K562 (cell line): ENCODE measurements at regions not wholly inside any gene's neighbourhood (a gene's known extent, or its start where the extent isn't known, plus 50 kb on each side); places are given as distances from the start of the nearest gene placed in this dataset.

Experiments used
- ATAC-seq: fragments of 200-7000 bp; cut with Tn5 transposase; 3 replicates; pipeline ENCODE4 v1.9.1; 2020; ENCODE audit warnings: moderate library complexity
- BruUV-seq: library from RNA; stranded (reverse); fragments of 400-500 nt; replicated peaks from 2 replicates; lab custom pipeline; 2021; lab: Mats Ljungman, UMichigan
- CTCF ChIA-PET: fragments of 300-600 bp; formaldehyde crosslinking; extraction: SDS; loops from one replicate; lab custom pipeline; 2021; ENCODE audit warnings: low intra/inter-chr PET ratio; lab: Yijun Ruan, JAX
- POLR2A ChIA-PET: fragments of 300-600, 350-650 bp; sonication (Branson Sonifier 250); formaldehyde crosslinking; extraction: SDS; loops from one replicate; lab custom pipeline; 2021; ENCODE audit warnings: antibody characterized with exemption, inconsistent platforms; lab: Yijun Ruan, JAX
- DNase-seq, 4 experiments: peaks; one replicate each; pipeline versions ENCODE4 v3.0.0 to v3.0.0-alpha.2; 2011 to 2018; ENCODE audit warnings: low spot score in 3 of 4, mixed read lengths in 3 of 4; ENCODE audit errors: extremely low read depth in 1 of 4
- FAIRE-seq: peaks from 2 replicates; lab custom pipeline; 2011; peaks lifted over from hg19 to GRCh38; lab: Jason Lieb, UNC
- H2AFZ ChIP-seq: 2 replicates; pipeline ENCODE4 v1.6.0; 2011; ENCODE audit warnings: low read depth, low read length, control low read depth, inconsistent platforms
- H3K27ac ChIP-seq: fragments of 200-600 bp; 3 replicates; pipeline ENCODE4 v1.8.0; 2011; ENCODE audit warnings: low read depth, mild to moderate bottlenecking, control low read depth, inconsistent platforms, low read length, moderate library complexity, mixed read lengths; ENCODE audit errors: extremely low read depth
- H3K27me3 ChIP-seq, 2 experiments: fragments of 300-600 bp in 1 of 2; 2 replicates in 1 of 2; 3 replicates in 1 of 2; pipeline versions ENCODE4 v1.6.0 to v1.8.0; 2011; ENCODE audit warnings: inconsistent platforms in 2 of 2, low read length in 2 of 2, mild to moderate bottlenecking in 1 of 2, mixed read lengths in 1 of 2, moderate library complexity in 1 of 2; ENCODE audit not compliant: control insufficient read depth in 2 of 2, insufficient read depth in 2 of 2
- H3K36me3 ChIP-seq: fragments of 300-600 bp; 3 replicates; pipeline ENCODE4 v1.8.0; 2011; ENCODE audit warnings: mild to moderate bottlenecking, low read length, inconsistent platforms; ENCODE audit not compliant: control insufficient read depth, insufficient read depth
- H3K4me1 ChIP-seq, 2 experiments: fragments of 200-600 bp in 1 of 2; replicated peaks in 1 of 2; 2 replicates in 1 of 2; 3 replicates in 1 of 2; pipeline versions ENCODE4 v1.5.1 to v1.8.0; 2011; ENCODE audit warnings: inconsistent platforms in 2 of 2, low read length in 2 of 2, mild to moderate bottlenecking in 1 of 2, mixed read lengths in 1 of 2, moderate library complexity in 1 of 2; ENCODE audit not compliant: control insufficient read depth in 2 of 2, insufficient read depth in 2 of 2
- H3K4me2 ChIP-seq: 2 replicates; pipeline ENCODE4 v1.6.1; 2011; ENCODE audit warnings: low read length, control low read depth, inconsistent platforms, mixed read lengths; ENCODE audit not compliant: insufficient read depth
- H3K4me3 ChIP-seq: fragments of 200-600 bp; sonication (generic), shearing (Covaris generic); 2 replicates; pipeline ENCODE4 v1.5.1; 2016; ENCODE audit warnings: control low read depth, inconsistent platforms
- H3K79me2 ChIP-seq: fragments of 200-600 bp; 3 replicates; pipeline ENCODE4 v1.8.0; 2011; ENCODE audit warnings: low read length, inconsistent platforms; ENCODE audit not compliant: control insufficient read depth, insufficient read depth
- H3K9ac ChIP-seq, 2 experiments: 2 replicates each; pipeline versions ENCODE4 v1.6.0 to v1.6.1; 2011; ENCODE audit warnings: low read depth in 2 of 2, low read length in 2 of 2, control low read depth in 1 of 2, inconsistent platforms in 1 of 2, mild to moderate bottlenecking in 1 of 2, mixed read lengths in 1 of 2; ENCODE audit not compliant: insufficient read depth in 1 of 2
- H3K9me1 ChIP-seq: one replicate; pipeline ENCODE4 v1.6.0; 2011; ENCODE audit warnings: inconsistent platforms, mild to moderate bottlenecking, low read length, moderate library complexity; ENCODE audit not compliant: control insufficient read depth, insufficient read depth
- H3K9me3 ChIP-seq: replicated peaks from 2 replicates; pipeline ENCODE4 v1.5.1; 2011; ENCODE audit warnings: low read depth, low read length, inconsistent platforms; ENCODE audit not compliant: control insufficient read depth, insufficient read depth
- H4K20me1 ChIP-seq: replicated peaks from 2 replicates; pipeline ENCODE4 v1.6.1; 2011; ENCODE audit warnings: low read length, inconsistent platforms, mixed read lengths; ENCODE audit not compliant: control insufficient read depth, insufficient read depth
- ELF2 ChIP-seq: fragments of 250-450 bp; sonication (Bioruptor Pico); IDR thresholded peaks from 2 replicates; pipeline ENCODE4 v1.5.0; 2021; ENCODE audit warnings: mild to moderate bottlenecking
- RFX5 ChIP-seq: IDR thresholded peaks from 2 replicates; pipeline ENCODE4 v1.6.1; 2011; ENCODE audit warnings: low read depth, mild to moderate bottlenecking, improper control_type of control experiment, low read length
- XRCC4 ChIP-seq: IDR thresholded peaks from one replicate; pipeline ENCODE4 v1.6.1; 2011; ENCODE audit not compliant: insufficient read depth, insufficient read length; ENCODE audit errors: extremely low read depth
- ZFP1 ChIP-seq: fragments of 450-650 bp; formaldehyde crosslinking; IDR thresholded peaks from 2 replicates; pipeline ENCODE4 v1.4.0; 2020; ENCODE audit warnings: mild to moderate bottlenecking, mixed read lengths
- ZNF232 ChIP-seq: sonication (generic); formaldehyde crosslinking; IDR thresholded peaks from 2 replicates; pipeline ENCODE4 v1.8.0; 2022; ENCODE audit warnings: mild to moderate bottlenecking, missing genetic modification reagents
- ZNF561 ChIP-seq: fragments of 450-650 bp; formaldehyde crosslinking; conservative IDR thresholded peaks from 2 replicates; pipeline ENCODE4 v1.4.0; 2020; ENCODE audit warnings: mild to moderate bottlenecking, moderate library complexity
- WGBS: fragments of 100-300 bp; shearing (Covaris generic); methylation state at CpG from one replicate; pipeline ENCODE4 v1.1.6; 2016; ENCODE audit warnings: low coverage, mixed read lengths; ENCODE audit not compliant: insufficient coverage; ENCODE audit errors: missing lambda C conversion rate; 5-methylcytosine and 5-hydroxymethylcytosine counted together
- in situ Hi-C: fragments of 300-500 bp; cut with MboI; formaldehyde crosslinking; loops from 4 replicates; pipeline ENCODE4 v1.15.0; 2018; ENCODE audit warnings: inconsistent platforms, mixed read lengths
- intact Hi-C: fragments of 100-400 bp; cut with micrococcal nuclease; formaldehyde crosslinking; loops from 2 replicates; pipeline ENCODE4 v1.14.2; 2022
- TF ChIP-seq, protein P1 (sequence below): fragments of 450-650 bp; formaldehyde crosslinking; IDR thresholded peaks from 2 replicates; pipeline ENCODE4 v1.4.0; 2020; ENCODE audit warnings: mild to moderate bottlenecking

DNA sequence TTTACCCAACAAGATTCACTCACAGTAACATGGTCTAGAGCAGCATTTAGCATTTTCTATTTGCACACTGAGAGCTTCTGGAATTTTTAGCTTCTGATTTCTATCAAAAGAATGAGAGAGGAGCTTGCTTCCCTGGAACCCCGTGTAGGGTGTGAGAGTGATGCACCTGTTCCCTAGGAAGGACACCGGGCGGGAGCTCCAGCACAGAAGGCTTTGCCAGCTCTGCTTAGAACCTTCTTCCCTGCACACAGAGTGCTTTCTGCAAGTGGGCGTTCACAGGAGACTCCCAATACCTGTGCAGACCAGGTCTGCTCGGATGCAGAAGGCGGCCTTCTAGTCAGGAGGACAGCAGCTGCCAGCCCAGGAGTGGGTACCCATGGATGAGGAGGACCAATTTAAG is 217.3 kb downstream of the TBXT start:
- ChIA-PET POLR2A (no interaction called here), CTCF (no interaction called here)
- H3K27me3 ChIP-seq = peaks cover 0 to 16% of the 10 kb centered on the region in 2 experiments; a peak in 3 of 5 replicates
- intact Hi-C loops (no loop called here), in situ Hi-C loops (no loop called here)
- no peak overlapping the region for H3K27ac ChIP-seq
- ATAC-seq (no peak), FAIRE-seq (no peak), DNase-seq (no peak)
- no peaks in the 10 kb centered on the region for H3K9me1 ChIP-seq
- no peaks in the 10 kb centered on the region for H3K4me1 ChIP-seq
- no peaks in the 10 kb centered on the region for H3K9me3 ChIP-seq
- no peak overlapping the region for H3K9ac ChIP-seq
- 0% methylated on average over 6 of the region's 6 CpGs for WGBS
- TF ChIP-seq ZNF561 (CRISPR knock-in tag) (no peak), ELF2 (CRISPR knock-in tag) (no peak), ZFP1 (CRISPR knock-in tag) (no peak), ZNF232 (CRISPR knock-in tag) (no peak), XRCC4 (no peak), RFX5 (no peak)
- TF ChIP-seq, protein P1, sequence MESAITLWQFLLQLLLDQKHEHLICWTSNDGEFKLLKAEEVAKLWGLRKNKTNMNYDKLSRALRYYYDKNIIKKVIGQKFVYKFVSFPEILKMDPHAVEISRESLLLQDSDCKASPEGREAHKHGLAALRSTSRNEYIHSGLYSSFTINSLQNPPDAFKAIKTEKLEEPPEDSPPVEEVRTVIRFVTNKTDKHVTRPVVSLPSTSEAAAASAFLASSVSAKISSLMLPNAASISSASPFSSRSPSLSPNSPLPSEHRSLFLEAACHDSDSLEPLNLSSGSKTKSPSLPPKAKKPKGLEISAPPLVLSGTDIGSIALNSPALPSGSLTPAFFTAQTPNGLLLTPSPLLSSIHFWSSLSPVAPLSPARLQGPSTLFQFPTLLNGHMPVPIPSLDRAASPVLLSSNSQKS (CRISPR knock-in tag) = no peak
- no peaks in the 10 kb centered on the region for H3K79me2 ChIP-seq
- no TSS peak for BruUV-seq
- H3K4me2 ChIP-seq = no peak overlapping the region
- no peak overlapping the region for H3K4me3 ChIP-seq
- no peaks in the 10 kb centered on the region for H4K20me1 ChIP-seq
- no peak overlapping the region for H2AFZ ChIP-seq
- no peaks in the 10 kb centered on the region for H3K36me3 ChIP-seq
